Activated CD4-positive, alpha-beta T cell treated with anti-CD3 and anti-CD28 coated beads for 36 hours (primary cell): ENCODE measurements at regions not wholly inside any gene's neighbourhood (a gene's known extent, or its start where the extent isn't known, plus 50 kb on each side); places are given as distances from the start of the nearest gene placed in this dataset.

ENCODE experiments used
- ATAC-seq: fragments of 200-7000 bp; cut with Tn5 transposase; one replicate; pipeline ENCODE4 v1.10.0; 2021; ENCODE audit warnings: mild to moderate bottlenecking, moderate library complexity
- CTCF ChIA-PET: fragments of 350-600 bp; sonication (Branson Sonifier 250); formaldehyde crosslinking; loops from one replicate; lab custom pipeline; 2021; ENCODE audit warnings: antibody characterized with exemption; lab: Charles Lee
- POLR2A ChIA-PET: fragments of 350-600 bp; sonication (Branson Sonifier 250); formaldehyde crosslinking; loops from one replicate; lab custom pipeline; 2021; ENCODE audit warnings: antibody characterized with exemption, inconsistent platforms; lab: Charles Lee
- DNase-seq: peaks from one replicate; pipeline ENCODE4 v3.0.0-alpha.2; 2020
- H3K27ac Mint-ChIP-seq: one replicate; pipeline ENCODE4 v1.8.0; 2021; ENCODE audit warnings: mixed read lengths
- H3K27me3 Mint-ChIP-seq: one replicate; pipeline ENCODE4 v1.8.0; 2021; ENCODE audit warnings: mixed read lengths
- H3K36me3 Mint-ChIP-seq: one replicate; pipeline ENCODE4 v1.8.0; 2021; ENCODE audit warnings: low read depth, mixed read lengths
- H3K4me1 Mint-ChIP-seq: one replicate; pipeline ENCODE4 v1.8.0; 2021; ENCODE audit warnings: mixed read lengths
- H3K4me3 Mint-ChIP-seq: one replicate; pipeline ENCODE4 v1.8.0; 2021; ENCODE audit warnings: mild to moderate bottlenecking, moderate library complexity, mixed read lengths
- H3K9me3 Mint-ChIP-seq: one replicate; pipeline ENCODE4 v1.8.0; 2021; ENCODE audit warnings: low read depth, mixed read lengths
- intact Hi-C, 2 experiments: fragments of 100-400 bp; cut with DNase I in 1 of 2; cut with micrococcal nuclease in 1 of 2; formaldehyde crosslinking; loops; one replicate each; pipeline versions ENCODE4 v1.14.2 to v1.15.1; 2022 to 2024; cut with DNase I, micrococcal nuclease

GRCh38 chr4:17301266-17301665, 210.6 kb downstream of the QDPR start:
- Mint-ChIP-seq H3K9me3 (no peaks in the 10 kb centered on the region), H3K36me3 (no peaks in the 10 kb centered on the region), H3K4me3 (no peak overlapping the region), H3K4me1 (no peaks in the 10 kb centered on the region), H3K27me3 (peaks cover 19% of the 10 kb centered on the region), H3K27ac (no peak overlapping the region)
- ChIA-PET POLR2A (no interaction called here), CTCF (no interaction called here)
- no peak for DNase-seq
- ATAC-seq: no peak
- intact Hi-C loops: loop anchor here in 1 of 2 experiments (5.0 kb wide), 1 partner anchor 934 kb away; no protein-coding TSS in a partner anchor

- H3K36me3 Mint-ChIP-seq: no peaks in the 10 kb centered on the region
- CTCF ChIA-PET: no interaction called here
- DNase-seq (no peak), ATAC-seq (no peak)
- intact Hi-C loops: no loop called here
- H3K27ac Mint-ChIP-seq: no peak overlapping the region
- POLR2A ChIA-PET: no interaction called here
- no peaks in the 10 kb centered on the region for H3K4me1 Mint-ChIP-seq
- no peaks in the 10 kb centered on the region for H3K9me3 Mint-ChIP-seq
- peaks cover 32% of the 10 kb centered on the region for H3K27me3 Mint-ChIP-seq
- H3K4me3 Mint-ChIP-seq: no peak overlapping the region
Measured at GRCh38 chr4:17296921-17297890, 214.7 kb downstream of the QDPR start.

GRCh38 chr4:17293901-17294300, 218.0 kb downstream of the QDPR start:
- POLR2A ChIA-PET: no interaction called here
- CTCF ChIA-PET: interaction anchor here (1.1 kb wide), 1 partner anchor 30 kb away, joined by 3 read pairs; no protein-coding TSS in a partner anchor
- Mint-ChIP-seq H3K9me3 (no peaks in the 10 kb centered on the region), H3K36me3 (no peaks in the 10 kb centered on the region), H3K4me1 (no peaks in the 10 kb centered on the region), H3K4me3 (no peak overlapping the region), H3K27ac (no peak overlapping the region), H3K27me3 (peaks cover 16% of the 10 kb centered on the region)
- ATAC-seq (no peak), DNase-seq (no peak)
- intact Hi-C loops: no loop called here

GRCh38 chr4:17288151-17288550, 223.7 kb downstream of the QDPR start:
- DNase-seq (no peak), ATAC-seq (no peak)
- intact Hi-C loops: no loop called here
- H3K4me1 Mint-ChIP-seq: no peaks in the 10 kb centered on the region
- CTCF ChIA-PET: interaction anchor here (0.6 to 1.7 kb wide), 3 partner anchors 20 to 237 kb away, joined by 3 read pairs; no protein-coding TSS in a partner anchor
- no peak overlapping the region for H3K27ac Mint-ChIP-seq
- no peak overlapping the region for H3K4me3 Mint-ChIP-seq
- H3K9me3 Mint-ChIP-seq: no peaks in the 10 kb centered on the region
- no peaks in the 10 kb centered on the region for H3K36me3 Mint-ChIP-seq
- POLR2A ChIA-PET: no interaction called here
- H3K27me3 Mint-ChIP-seq: peaks cover 3% of the 10 kb centered on the region

GRCh38 chr4:17286752-17287460, 225.0 kb downstream of the QDPR start:
- ATAC-seq (no peak), DNase-seq (no peak)
- Mint-ChIP-seq H3K27me3 (peaks cover 2% of the 10 kb centered on the region), H3K4me3 (no peak overlapping the region), H3K27ac (no peak overlapping the region), H3K36me3 (no peaks in the 10 kb centered on the region), H3K9me3 (no peaks in the 10 kb centered on the region), H3K4me1 (no peaks in the 10 kb centered on the region)
- POLR2A ChIA-PET: no interaction called here
- intact Hi-C loops: no loop called here
- CTCF ChIA-PET: no interaction called here

GRCh38 chr4:17285747-17286146, 226.1 kb downstream of the QDPR start:
- no peak for ATAC-seq
- Mint-ChIP-seq H3K4me1 (no peaks in the 10 kb centered on the region), H3K27ac (no peak overlapping the region), H3K4me3 (no peak overlapping the region), H3K9me3 (no peaks in the 10 kb centered on the region), H3K36me3 (no peaks in the 10 kb centered on the region), H3K27me3 (peaks cover 2% of the 10 kb centered on the region)
- POLR2A ChIA-PET: no interaction called here
- intact Hi-C loops: no loop called here
- CTCF ChIA-PET: interaction anchor here (1.0 kb wide), 1 partner anchor 38 kb away, joined by 3 read pairs; no protein-coding TSS in a partner anchor
- no peak for DNase-seq

GRCh38 chr4:17284323-17285175, 227.3 kb downstream of the QDPR start:
- peaks cover 2% of the 10 kb centered on the region for H3K27me3 Mint-ChIP-seq
- no peaks in the 10 kb centered on the region for H3K4me1 Mint-ChIP-seq
- H3K9me3 Mint-ChIP-seq: no peaks in the 10 kb centered on the region
- CTCF ChIA-PET: interaction anchor here (1.0 kb wide), 1 partner anchor 40 kb away, joined by 3 read pairs; no protein-coding TSS in a partner anchor
- intact Hi-C loops: loop anchor here in 1 of 2 experiments (5.0 kb wide), 1 partner anchor 163 kb away; no protein-coding TSS in a partner anchor
- POLR2A ChIA-PET: no interaction called here
- ATAC-seq (no peak), DNase-seq (no peak)
- no peaks in the 10 kb centered on the region for H3K36me3 Mint-ChIP-seq
- no peak overlapping the region for H3K4me3 Mint-ChIP-seq
- H3K27ac Mint-ChIP-seq: no peak overlapping the region

- POLR2A ChIA-PET: no interaction called here
- no peaks in the 10 kb centered on the region for H3K36me3 Mint-ChIP-seq
- H3K9me3 Mint-ChIP-seq: no peaks in the 10 kb centered on the region
- ATAC-seq (no peak), DNase-seq (no peak)
- CTCF ChIA-PET: no interaction called here
- intact Hi-C loops: loop anchor here in 1 of 2 experiments (5.0 kb wide), 1 partner anchor 163 kb away; no protein-coding TSS in a partner anchor
- H3K4me3 Mint-ChIP-seq: no peak overlapping the region
- H3K27me3 Mint-ChIP-seq: peaks cover 2% of the 10 kb centered on the region
- no peak overlapping the region for H3K27ac Mint-ChIP-seq
- no peaks in the 10 kb centered on the region for H3K4me1 Mint-ChIP-seq
Measured at GRCh38 chr4:17283832-17284231, 228.1 kb downstream of the QDPR start.

GRCh38 chr4:17283251-17283650, 228.6 kb downstream of the QDPR start:
- Mint-ChIP-seq H3K27me3 (peaks cover 2% of the 10 kb centered on the region), H3K27ac (no peak overlapping the region), H3K4me3 (no peak overlapping the region), H3K9me3 (no peaks in the 10 kb centered on the region), H3K4me1 (no peaks in the 10 kb centered on the region), H3K36me3 (no peaks in the 10 kb centered on the region)
- CTCF ChIA-PET: no interaction called here
- ATAC-seq (no peak), DNase-seq (no peak)
- intact Hi-C loops: loop anchor here in 1 of 2 experiments (5.0 kb wide), 1 partner anchor 164 kb away; no protein-coding TSS in a partner anchor
- POLR2A ChIA-PET: no interaction called here

- intact Hi-C loops: loop anchor here in 1 of 2 experiments (5.0 kb wide), 1 partner anchor 167 kb away; no protein-coding TSS in a partner anchor
- CTCF ChIA-PET: interaction anchor here (1.6 kb wide), 1 partner anchor 192 kb away, joined by 4 read pairs; no protein-coding TSS in a partner anchor
- DNase-seq: no peak
- POLR2A ChIA-PET: no interaction called here
- Mint-ChIP-seq H3K9me3 (no peaks in the 10 kb centered on the region), H3K4me3 (no peak overlapping the region), H3K4me1 (no peaks in the 10 kb centered on the region), H3K27me3 (peaks cover 2% of the 10 kb centered on the region), H3K36me3 (no peaks in the 10 kb centered on the region), H3K27ac (no peak overlapping the region)
- ATAC-seq: no peak
Measured at GRCh38 chr4:17280261-17281018, 231.4 kb downstream of the QDPR start.
